AG09319 (cell line): ENCODE measurements at regions not wholly inside any gene's neighbourhood (a gene's known extent, or its start where the extent isn't known, plus 50 kb on each side); places are given as distances from the start of the nearest gene placed in this dataset.
"Not testable (repeated sequence)": the region's sequence is repeated elsewhere in the genome, so short reads cannot be mapped to it uniquely, and the experiment has no call there.

ENCODE experiments used
- DNase-seq: peaks from one replicate; pipeline ENCODE4 v3.0.0-alpha.2; 2010; ENCODE audit warnings: low read depth; ENCODE audit errors: extremely low read depth
- CTCF ChIP-seq: IDR thresholded peaks from 2 replicates; pipeline ENCODE4 v1.5.1; 2011; ENCODE audit warnings: low read depth, mild to moderate bottlenecking, inconsistent platforms, low read length, moderate library complexity

- DNase-seq: no peak
- TF ChIP-seq CTCF: no peak
Measured at GRCh38 chr5:79893485-79893884, 97.6 kb downstream of the MTX3 start.

GRCh38 chr5:79890930-79891249 is 100.2 kb downstream of the MTX3 start:
- TF ChIP-seq CTCF: no peak
- DNase-seq: no peak

GRCh38 chr5:79890119-79890929 is 100.7 kb downstream of the MTX3 start:
- DNase-seq: no peak
- TF ChIP-seq CTCF: no peak

GRCh38 chr5:79888643-79889042 is 102.4 kb downstream of the MTX3 start:
- no peak for DNase-seq
- TF ChIP-seq CTCF: no peak

- no peak for DNase-seq
- no peak for TF ChIP-seq CTCF
Measured at GRCh38 chr5:79886925-79887655, 104.0 kb downstream of the MTX3 start.

GRCh38 chr5:79886456-79886855 is 104.6 kb downstream of the MTX3 start:
- no peak for DNase-seq
- TF ChIP-seq CTCF: no peak

- not testable (repeated sequence) for DNase-seq
Measured at GRCh38 chr5:79879880-79880279, 111.2 kb downstream of the MTX3 start.
